HL-60/S4 treated with phorbol 12-myristate 13-acetate at 8.2 ng/mL for 4 days and 3 days (cell line): ENCODE measurements at regions not wholly inside any gene's neighbourhood (a gene's known extent, or its start where the extent isn't known, plus 50 kb on each side); places are given as distances from the start of the nearest gene placed in this dataset.
"Not testable (repeated sequence)": the region's sequence is repeated elsewhere in the genome, so short reads cannot be mapped to it uniquely, and the experiment has no call there.

Experiments used
- in situ Hi-C: fragments of 300-500 bp; cut with MboI; formaldehyde crosslinking; loops from 2 replicates; pipeline ENCODE4 v1.15.0; 2022; ENCODE audit warnings: low sequenced_read_pairs

GRCh38 chr14:22140633-22141032 is 448.4 kb downstream of the DAD1 start:
- in situ Hi-C loops: no loop called here

- in situ Hi-C loops: no loop called here
These were observed 457.1 kb downstream of the DAD1 start for GRCh38 chr14:22131749-22132476.

- in situ Hi-C loops: no loop called here
These were observed 450.5 kb upstream of the OR4E1 start for GRCh38 chr14:22124073-22124613.

- in situ Hi-C loops: no loop called here
These were observed 449.4 kb upstream of the OR4E1 start for GRCh38 chr14:22122829-22123560.

GRCh38 chr14:22122227-22122818 is 448.7 kb upstream of the OR4E1 start:
- in situ Hi-C loops: no loop called here

GRCh38 chr14:22118899-22119477 is 445.4 kb upstream of the OR4E1 start:
- in situ Hi-C loops: no loop called here

GRCh38 chr14:22113401-22113800 is 439.8 kb upstream of the OR4E1 start:
- in situ Hi-C loops: no loop called here

- in situ Hi-C loops: no loop called here
These were observed 438.4 kb upstream of the OR4E1 start for GRCh38 chr14:22112004-22112403.

- in situ Hi-C loops: no loop called here
These were observed 434.1 kb upstream of the OR4E1 start for GRCh38 chr14:22107753-22108152.

- in situ Hi-C loops: no loop called here
These were observed 433.4 kb upstream of the OR4E1 start for GRCh38 chr14:22106700-22107697.

- in situ Hi-C loops: no loop called here
These were observed 432.0 kb upstream of the OR4E1 start for GRCh38 chr14:22105624-22106006.

- in situ Hi-C loops: no loop called here
These were observed 431.5 kb upstream of the OR4E1 start for GRCh38 chr14:22105006-22105623.

GRCh38 chr14:22100764-22101120 is 427.1 kb upstream of the OR4E1 start:
- in situ Hi-C loops: not testable (repeated sequence)

- in situ Hi-C loops: no loop called here
These were observed 426.5 kb upstream of the OR4E1 start for GRCh38 chr14:22099942-22100763.

GRCh38 chr14:22098435-22098834 is 424.8 kb upstream of the OR4E1 start:
- in situ Hi-C loops: no loop called here

- in situ Hi-C loops: no loop called here
These were observed 424.1 kb upstream of the OR4E1 start for GRCh38 chr14:22097586-22098292.

GRCh38 chr14:22097072-22097471 is 423.5 kb upstream of the OR4E1 start:
- in situ Hi-C loops: no loop called here

- in situ Hi-C loops: no loop called here
These were observed 422.9 kb upstream of the OR4E1 start for GRCh38 chr14:22096514-22096895.
